ENCODE measurements at regions not wholly inside any gene's neighbourhood (a gene's known extent, or its start where the extent isn't known, plus 50 kb on each side); places are given as distances from the start of the nearest gene placed in this dataset.

- TF ChIP-seq CTCF (IDR thresholded peaks at IDR 0.05) (no peak), ZFX (IDR thresholded peaks at IDR 0.05; ENCODE audit: borderline replicate concordance) (no peak)
Observed at GRCh38 chr1:73218995-73219546, 936.7 kb upstream of the NEGR1 start.

Data from 22Rv1 (cell line).